ENCODE measurements at regions not wholly inside any gene's neighbourhood (a gene's known extent, or its start where the extent isn't known, plus 50 kb on each side); places are given as distances from the start of the nearest gene placed in this dataset.

DNA sequence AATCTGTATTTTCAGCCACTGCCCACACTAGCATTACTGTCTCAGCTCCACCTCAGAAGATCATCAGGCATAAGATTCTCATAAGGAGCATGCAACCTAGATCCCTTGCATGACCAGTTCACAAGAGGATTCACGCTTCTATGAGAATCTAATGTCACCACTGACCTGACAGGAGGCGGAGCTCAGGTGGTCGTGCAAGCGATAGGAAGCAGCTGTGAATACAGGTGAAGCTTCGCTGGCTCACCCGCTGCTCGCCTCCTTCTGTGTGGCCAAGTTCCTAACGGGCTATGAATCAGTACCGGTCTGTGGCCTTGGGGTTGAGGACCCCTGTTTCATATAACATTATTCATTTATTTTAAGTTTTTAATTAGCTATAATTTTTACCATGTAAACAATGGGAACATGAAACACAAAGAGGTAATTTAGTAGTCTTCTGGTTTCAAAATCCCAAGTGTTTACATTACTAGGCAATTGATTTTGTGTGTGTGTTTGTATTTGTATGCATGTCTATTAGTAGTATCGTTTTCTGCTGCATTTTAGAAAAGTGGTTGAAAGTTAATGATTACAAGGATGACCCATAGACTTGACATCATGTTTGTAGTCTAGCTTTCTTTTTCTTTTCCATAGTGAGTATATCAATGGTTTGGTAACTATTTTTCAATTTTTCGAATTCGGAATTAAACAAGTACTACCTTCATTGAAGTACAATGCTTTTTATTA is 159.4 kb downstream of the TENT4A start:
- DNase-seq = no peak

DNA sequence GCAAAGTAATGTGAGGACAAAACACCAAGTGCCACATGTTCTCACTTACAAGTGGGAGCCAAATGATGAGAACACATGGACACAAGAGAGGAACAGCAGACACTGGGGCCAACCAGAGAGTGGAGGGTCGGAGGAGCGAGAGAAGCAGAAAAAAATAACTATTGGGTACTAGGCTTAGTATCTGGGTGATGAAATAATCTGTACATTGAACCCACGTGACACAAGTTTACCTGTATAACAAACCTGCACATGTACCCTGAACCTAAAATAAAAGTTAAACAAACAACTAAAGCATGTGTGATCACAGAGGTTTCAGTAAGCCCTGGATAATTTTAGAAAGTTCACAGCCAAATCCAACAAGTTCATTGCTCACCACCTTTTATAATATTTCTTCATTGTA is 160.1 kb downstream of the TENT4A start:
- no peak for DNase-seq

DNA sequence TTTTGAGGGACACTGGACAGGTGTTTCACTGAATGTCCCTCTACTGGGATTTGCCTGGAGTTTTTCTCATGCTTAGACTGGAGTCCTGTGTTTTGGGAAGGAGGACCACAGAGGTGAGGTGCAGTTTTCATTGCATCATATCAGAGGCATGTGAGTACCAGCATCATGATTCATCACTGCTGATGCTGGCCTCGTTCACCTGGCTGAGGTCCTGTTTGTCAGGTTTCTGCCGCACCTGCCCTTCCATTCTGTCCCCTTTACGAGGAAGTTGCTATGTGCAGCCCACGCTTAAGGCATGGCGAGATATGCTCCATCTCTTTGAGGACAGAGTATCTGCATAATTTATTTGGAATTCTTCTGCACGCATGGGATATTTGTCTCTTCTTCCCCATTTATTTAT is 162.1 kb downstream of the TENT4A start:
- no peak for DNase-seq

DNA sequence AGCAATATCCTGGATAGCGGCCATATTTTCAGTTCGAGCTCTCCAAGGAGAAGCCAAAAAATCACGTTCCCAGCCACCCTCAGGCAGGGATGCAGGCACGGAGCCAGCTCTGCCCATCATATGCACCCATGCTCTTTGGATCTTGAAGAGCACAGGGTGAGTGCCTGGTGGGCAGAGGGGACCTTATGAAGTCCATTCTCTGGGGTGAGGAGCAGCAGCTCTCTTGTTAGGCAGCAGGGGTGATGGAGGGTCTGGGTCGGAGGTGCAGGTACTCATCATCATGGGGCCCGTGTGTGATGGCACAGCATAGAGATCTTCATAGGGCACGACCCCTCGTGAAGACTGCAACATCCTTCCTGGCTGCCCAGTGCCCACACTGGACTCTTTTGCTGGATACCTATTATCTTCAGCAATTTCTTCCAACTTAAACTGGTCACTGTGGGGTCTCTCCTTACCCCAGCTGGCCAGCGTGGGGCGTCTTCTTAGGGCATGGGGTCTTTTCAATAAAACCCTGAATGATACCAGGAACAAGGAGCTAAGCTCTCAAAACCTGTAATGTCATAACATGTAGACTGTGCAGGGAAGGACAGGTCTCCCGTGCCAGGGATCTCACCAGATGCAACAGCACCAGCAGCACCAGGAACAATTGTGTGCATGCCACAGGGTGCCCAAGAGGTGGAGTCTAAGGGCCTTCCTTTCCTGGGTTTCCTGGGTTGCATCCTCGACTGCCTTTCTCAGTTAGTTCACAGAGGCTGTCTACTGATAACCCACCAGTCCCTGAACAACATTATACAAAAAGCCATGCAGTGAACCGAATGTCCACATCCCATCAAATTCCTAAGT is 165.0 kb downstream of the TENT4A start:
- no peak for DNase-seq

DNA sequence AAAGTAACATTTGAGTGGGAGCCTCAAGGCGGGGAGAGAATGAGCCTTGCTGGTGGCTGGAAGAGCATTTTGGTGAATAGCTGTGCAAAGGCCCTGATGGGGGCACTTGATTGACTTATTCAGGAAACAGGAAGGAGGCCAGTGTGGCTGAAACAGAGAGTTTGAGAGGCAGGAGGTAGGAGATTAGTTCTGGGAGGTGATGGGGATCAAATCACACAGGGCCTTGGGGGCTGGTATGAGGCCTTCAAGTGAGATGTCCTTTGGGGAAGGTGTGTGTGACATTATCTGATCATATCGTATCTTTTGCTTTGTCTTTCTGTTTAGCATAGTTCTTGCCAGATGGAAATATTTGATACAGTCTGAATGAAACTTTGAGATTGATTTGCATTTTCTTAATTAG is 172.3 kb downstream of the TENT4A start:
- no peak for DNase-seq

DNA sequence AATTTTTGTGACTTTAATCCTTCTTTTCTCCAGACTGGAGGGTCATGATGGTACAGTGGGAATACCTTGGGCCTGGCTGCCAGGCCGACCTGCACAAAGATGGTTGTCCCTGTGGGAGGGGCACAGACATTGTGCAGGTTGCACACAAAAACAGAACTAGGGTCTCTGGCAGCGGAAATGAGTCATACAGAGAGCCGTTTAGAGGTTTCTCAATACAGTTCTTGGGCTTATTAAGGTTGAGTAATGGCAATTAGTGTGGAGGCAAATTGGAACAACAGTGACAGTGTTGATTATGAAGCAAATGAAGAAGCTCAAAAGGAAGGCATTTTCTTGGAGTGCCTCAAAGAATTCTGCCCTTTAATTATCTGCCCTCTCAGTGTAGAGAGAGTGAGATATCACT is 173.6 kb downstream of the TENT4A start:
- no peak for DNase-seq

DNA sequence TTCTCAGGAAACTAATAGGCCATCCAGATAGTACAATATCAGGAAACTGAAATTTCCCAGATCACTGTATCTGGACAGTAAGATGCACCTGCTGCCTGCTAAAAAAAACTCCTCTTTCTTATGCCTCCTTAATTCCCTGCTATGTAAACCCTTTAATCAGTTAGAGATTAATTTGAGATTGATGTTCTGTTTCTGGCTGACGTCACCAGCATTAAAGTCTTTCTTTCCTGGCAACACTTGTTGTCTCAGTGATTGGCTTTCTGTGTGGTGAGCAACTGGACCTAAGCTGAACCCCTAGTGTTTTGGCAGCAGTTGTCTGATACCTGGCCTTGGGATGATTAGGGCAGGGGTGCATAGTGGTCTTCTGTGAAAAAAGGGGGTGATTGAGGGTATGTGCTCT is 175.8 kb downstream of the TENT4A start:
- no peak for DNase-seq

DNA sequence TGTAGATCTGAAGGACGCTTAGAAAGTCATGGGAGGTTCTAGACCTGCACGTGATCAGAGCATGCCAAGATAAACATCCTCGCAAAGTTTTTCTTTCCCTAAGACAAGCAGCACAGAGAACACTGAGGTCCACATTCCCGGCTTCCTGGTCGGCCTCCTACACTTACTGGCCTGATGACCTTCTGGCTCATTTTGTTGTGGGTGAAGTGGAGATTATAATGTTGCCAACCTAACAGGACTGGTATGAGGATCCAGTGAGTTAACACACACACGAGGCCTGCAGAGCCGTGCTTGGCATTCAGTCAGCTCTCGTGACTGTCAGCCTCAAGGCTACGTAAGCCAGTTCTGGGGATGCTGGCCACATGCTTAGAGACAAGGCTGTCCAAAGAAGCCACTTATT is 186.0 kb downstream of the TENT4A start:
- no peak for DNase-seq

DNA sequence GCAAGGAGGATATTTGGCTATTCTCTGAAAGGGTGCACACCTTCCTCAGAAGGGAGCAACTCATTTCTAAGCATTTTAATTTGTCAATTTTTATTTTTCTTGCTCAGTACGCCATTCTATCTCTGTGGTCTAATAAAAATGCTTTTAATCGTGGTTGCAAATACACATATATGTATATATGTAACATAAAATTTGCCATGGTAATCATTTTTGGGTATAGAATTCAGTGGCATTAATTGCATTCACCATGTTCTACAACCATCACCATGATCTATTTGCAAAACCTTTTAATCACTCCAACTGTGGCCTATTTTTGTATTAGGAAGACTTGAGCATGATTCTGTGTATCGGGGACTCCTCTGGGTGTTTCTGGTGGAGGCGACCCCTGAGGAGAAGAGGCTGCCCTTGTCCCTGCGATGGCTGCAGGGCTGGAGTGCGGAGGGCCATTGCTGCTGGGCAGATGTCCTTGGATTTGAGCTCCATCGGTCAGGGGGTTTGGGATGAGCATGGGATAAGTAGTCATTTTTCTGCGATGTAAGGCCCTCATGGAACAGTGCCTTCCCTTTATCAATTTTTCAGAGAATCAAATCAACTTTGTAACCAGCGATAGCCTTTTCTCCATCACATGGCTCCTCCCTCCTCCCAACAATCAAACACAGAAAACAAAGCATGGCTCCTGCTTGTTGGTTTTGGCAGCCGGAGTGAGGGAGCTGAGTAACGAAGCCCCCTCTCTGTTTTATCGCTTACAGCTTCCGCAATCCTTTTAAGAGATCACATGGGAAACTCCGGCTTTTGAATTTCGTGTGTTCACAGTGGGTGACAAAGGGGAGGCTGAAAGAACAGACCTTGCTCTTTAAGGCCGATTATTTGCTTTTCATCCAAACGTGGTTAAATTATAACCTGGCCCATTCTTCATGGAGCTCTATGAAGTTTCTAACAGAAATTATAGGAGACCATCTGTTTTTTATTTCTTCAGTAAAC is 187.3 kb downstream of the TENT4A start:
- DNase-seq = no peak

DNA sequence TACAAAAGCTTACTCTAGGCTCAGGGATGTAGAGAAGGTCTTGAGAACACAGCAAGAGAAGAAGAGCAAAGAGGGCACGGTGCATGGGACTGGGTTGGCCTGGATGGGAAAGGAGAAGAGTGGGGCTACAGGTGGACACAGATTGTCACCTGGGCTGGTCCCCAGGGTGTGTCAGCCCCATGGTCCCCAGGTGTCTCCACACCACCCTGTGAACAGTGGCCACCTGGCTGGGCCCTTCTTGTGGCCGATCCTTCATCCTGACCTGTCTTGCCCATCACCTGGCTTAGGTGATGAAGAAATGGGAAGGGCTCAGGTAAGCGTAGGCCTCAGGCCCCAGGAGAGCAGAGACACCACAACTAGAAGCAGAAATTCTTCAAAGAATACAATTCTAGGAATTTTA is 188.9 kb downstream of the TENT4A start:
- DNase-seq = no peak

DNA sequence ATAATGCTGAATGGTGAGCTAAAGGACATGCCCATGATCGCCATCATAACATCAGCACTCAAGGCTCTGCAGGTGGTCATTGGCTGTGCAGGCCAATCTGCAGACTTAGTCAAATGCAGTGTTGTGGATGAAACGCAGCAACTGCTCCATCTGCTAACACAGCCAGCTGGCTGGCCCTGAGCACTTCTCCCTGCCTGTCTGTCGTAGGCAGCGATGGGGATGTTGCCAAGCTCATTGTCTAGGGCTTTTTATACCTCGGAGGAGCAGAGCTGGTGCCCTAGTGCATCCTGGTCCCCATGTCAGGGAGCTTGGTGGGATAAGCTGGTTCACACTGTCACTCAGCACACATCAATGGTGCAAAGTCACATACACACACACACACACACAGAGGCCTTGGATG is 189.4 kb downstream of the TENT4A start:
- no peak for DNase-seq

DNA sequence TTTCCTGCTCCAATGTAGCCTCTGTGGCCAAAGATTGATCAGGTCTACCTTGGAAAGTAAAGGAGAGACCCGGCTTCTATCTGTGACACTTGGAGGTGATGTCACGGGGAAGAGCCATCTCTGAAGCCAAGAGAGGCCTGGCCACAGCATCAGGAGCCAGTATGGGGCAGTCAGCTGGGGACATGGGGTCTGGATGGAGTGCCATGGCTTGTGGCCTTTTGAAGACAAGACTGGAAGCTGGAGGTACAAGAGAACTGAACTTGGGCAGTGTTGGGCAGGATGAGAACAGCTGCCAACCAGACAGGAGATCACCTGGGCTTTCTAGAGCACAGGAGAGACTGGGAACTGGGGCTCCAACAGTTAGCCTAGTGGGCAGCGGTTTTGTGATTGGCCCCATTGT is 190.7 kb downstream of the TENT4A start:
- DNase-seq = no peak

DNA sequence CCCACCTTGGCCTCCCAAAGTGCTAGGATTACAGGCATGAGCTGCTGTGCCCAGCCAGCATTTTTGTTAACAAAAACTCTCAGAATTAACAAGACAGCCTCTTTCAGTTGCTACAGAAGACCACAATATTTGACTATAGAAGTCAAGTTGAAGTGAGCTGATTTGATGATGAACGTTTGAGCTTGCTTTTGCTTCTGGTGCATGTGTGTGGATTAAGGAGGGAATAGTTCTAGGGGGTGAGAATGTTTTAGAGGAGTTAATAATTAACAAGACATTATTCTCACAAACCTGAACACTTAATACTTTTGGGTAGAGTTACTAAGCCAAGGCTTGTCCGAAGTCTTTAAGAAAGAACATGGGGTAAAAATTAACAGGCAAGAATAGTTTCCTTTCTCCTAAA is 191.6 kb downstream of the TENT4A start:
- DNase-seq = no peak

DNA sequence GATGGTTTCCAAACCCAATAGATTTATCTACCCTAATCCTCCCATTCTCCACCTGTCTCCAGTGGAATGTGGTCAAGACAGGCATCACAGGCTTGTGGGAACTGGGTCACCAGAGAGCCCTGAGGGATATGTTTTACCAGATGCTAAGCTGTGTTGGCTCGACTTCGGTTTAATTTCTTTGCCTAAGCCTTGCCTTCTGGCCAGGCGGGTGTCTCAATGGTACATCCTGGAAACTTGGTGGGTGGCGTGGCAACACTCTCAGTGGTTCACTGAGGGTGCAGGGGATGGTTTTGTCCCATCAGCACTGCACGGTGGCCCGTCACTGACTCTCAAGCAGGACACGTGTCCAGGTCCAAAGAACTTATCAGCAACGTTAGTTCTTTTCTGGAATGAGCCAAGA is 192.2 kb downstream of the TENT4A start:
- no peak for DNase-seq

DNA sequence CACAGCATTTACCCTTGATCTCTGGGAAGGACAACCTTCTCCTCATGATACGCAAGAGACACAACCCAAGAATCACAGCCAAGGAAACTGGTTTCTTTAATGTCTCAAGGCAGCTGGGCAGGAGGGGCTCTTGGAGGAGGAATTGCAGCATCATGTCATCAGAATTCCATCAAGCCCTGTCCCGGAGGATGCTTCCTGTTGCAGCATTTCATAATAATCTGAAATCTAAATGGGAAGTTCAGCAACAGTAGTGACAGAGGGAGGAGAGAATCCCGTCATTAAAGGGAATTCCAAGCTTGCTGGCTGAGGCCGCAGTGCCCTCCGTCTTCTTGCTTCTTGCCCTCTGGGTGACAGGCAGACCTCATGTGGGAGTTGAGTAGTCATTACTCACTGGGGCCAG is 192.7 kb downstream of the TENT4A start:
- peak; percentile 48 for DNase-seq

DNA sequence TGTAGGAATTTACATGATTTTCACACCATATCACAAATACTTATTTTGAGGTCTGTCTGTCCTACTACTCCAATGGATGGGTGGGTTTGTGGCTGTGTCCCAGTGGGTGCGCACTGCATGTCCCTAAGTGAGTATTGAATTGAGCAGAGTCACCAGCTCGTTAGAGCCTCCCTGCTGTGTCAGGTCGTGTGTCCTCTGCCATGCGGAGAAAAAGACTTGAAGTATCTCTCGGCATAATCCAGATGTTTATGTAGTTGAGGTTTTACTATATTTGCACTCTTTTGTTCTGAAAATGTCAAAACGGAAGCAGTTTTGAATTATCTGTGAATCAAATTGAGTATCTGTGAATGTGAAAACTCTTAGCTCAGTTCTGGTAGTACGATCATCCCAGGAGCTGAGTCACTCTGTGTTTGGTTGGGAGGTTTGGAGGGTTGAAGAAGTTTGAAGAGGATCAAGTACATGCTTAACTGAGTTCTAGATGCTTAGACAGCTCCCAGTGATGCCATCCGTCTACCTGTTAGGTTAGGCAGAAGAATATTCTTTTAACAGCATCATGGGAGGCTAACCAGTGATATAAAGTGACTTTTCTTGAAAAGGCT is 194.2 kb downstream of the TENT4A start:
- no peak for DNase-seq

DNA sequence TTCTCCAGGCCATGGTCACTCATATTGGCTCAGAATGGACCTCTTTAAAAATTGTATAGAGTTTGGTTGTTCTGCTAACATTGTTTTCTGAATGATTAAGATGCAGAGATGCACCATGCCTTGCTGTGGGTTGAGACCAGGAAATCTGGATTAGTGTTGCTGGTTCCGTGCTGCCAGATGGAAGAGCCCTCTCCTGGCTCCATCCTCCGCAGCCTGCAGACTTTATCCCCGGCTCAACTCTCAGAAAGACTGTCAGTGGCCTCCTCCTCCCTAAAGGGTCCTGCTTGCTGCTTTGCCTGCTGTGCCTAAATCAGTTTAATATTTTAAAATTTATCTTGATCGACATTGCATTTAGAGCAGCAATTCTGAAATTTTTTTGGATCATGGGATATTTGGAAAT is 196.7 kb downstream of the TENT4A start:
- no peak for DNase-seq

DNA sequence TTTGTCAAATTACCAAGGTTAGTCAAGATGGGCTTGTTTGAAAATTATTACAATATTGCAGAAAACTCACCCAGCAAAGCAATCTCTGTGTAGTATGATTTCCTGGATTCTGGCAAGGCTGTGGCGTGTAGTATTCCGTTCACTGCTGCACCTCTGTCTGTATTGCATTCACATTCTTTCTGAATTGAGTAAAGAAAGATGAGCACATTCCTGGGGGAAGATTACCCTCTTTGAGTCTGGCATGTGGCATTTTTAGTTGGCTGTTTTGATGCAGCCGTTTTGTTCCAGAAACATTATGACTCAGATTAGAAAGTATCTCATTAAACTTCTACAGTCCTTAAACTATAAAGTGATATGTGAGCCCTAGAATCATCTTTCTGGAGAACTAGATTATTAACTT is 197.7 kb downstream of the TENT4A start:
- no peak for DNase-seq

DNA sequence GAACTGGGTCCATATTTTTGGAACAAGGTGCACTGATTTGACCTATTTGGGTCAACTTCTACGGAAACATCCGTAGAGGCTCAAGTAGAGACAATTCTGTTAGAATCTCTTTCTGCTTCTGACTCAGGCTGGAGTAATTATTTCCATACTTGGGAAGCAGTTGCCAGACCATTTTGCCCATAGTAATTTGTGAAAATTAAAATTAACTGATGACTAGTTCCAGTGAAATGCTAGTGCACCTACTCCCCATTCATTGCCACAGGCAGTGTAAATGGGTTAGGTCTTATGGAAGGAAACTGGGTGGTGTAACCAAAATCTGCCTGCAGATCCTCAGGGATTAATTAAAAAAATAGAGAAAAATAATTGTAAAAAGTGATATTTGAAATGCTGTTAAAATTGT is 201.1 kb downstream of the TENT4A start:
- DNase-seq = no peak

DNA sequence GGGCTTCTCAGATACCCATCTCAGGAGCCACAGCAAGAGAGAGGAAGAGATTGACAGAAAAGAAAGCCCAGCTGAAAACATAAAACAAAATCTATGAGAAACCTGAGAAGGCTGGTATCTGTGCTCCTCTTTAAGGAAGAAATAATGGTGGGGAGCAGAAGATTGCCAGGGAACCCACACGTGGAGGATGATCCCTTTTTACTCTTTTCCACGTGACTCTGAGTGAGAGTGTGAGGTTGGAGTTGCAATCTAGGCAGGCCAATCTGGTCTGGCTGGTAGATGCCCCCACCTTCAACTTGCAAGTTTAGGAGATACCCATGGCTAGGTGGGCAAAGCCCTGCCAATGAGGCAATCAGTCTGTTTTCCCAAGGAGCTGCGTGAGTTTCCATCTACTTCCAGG is 202.3 kb downstream of the TENT4A start:
- DNase-seq = no peak

DNA sequence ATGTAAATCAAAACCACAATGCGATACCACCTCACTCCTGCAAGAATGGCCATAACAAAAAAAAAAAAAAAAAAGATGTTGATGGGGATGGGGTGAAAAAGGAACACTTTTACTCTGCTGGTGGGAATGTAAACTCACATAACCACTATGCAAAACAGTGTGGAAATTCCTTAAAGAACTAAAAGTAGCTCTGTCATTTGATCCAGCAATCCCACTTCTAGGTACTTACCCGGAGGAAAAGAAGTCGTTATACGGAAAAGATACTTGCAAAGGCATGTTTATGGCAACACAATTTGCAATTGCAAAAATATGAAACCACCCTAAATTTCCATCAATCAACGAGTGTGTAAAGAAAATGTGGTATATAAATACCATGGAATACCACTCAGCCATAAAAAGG is 205.0 kb downstream of the TENT4A start:
- no peak for DNase-seq

DNA sequence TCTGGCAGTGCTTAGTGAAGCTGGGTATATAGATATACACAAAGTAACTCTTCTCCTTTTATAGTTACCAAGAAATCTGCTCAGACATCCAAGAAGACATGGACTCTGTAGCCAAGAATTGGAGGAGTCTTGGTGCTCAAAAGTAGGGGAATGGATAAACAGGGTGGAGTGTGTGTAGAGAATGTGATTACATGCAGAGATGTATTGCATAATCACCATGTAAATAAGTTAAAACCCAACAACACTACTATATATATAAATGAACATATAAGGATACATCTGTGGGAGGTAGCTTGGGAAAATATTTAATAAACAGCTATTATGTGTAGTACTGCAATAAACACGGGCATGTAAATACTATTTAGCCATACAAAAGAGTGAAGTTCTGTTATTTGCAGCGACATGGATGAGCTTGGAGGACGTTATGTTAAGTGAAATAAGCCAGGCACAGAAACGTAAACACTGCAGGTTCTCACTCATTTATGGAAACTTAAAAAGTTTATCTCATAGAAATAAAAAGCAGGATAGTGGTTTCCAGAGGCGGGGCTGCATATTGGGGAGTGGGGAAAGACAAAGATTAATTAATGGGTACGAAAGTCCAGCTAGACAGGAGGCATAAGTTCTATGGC is 207.5 kb downstream of the TENT4A start:
- no peak for DNase-seq

Data from skin of body (tissue), 1 donor.